Mucosa of stomach (tissue), 1 donor: ENCODE measurements at regions not wholly inside any gene's neighbourhood (a gene's known extent, or its start where the extent isn't known, plus 50 kb on each side); places are given as distances from the start of the nearest gene placed in this dataset.

Experiments
- H3K27me3 ChIP-seq: one replicate; pipeline ENCODE4 v1.7.0; 2013; ENCODE audit warnings: mild to moderate bottlenecking, low read length; ENCODE audit not compliant: control insufficient read depth, insufficient read depth
- H3K36me3 ChIP-seq: one replicate; pipeline ENCODE4 v1.7.0; 2013; ENCODE audit warnings: low read length; ENCODE audit not compliant: control insufficient read depth, insufficient read depth
- H3K4me1 ChIP-seq: one replicate; pipeline ENCODE4 v1.7.0; 2013; ENCODE audit warnings: mild to moderate bottlenecking, low read length; ENCODE audit not compliant: control insufficient read depth, insufficient read depth
- H3K4me3 ChIP-seq: one replicate; pipeline ENCODE4 v1.7.0; 2013; ENCODE audit warnings: low read length
- H3K9ac ChIP-seq: one replicate; pipeline ENCODE4 v1.7.0; 2013; ENCODE audit warnings: mild to moderate bottlenecking, low read length, moderate library complexity
- H3K9me3 ChIP-seq: one replicate; pipeline ENCODE4 v1.7.0; 2013; ENCODE audit warnings: mild to moderate bottlenecking, low read length, moderate library complexity; ENCODE audit not compliant: control insufficient read depth
- donor health status: Pancreatic carcinoma.

DNA sequence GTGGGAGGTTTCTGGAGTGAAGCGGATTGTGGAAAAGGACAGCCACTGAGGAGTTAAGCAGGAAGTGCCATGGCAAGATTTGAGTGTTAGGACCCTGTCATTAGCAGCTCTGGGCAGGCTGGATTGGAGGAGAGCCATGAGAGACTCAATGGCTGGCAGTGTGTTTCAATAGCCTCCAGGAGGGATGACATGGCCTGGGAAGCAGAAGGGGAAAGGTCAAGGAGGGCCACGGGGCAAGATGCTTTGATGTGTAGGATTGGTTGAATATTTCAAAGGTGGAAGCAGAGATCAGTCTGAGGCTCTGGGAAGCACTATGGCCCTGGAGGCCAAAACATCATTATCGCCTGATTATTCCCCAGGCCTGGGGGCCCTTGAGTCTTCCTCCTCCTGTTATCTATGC is 229.0 kb upstream of the HS6ST1 start:
- Histone ChIP-seq H3K9ac (no peak overlapping the region), H3K27me3 (no peaks in the 10 kb centered on the region), H3K4me3 (no peak overlapping the region), H3K36me3 (no peaks in the 10 kb centered on the region), H3K4me1 (no peaks in the 10 kb centered on the region), H3K9me3 (no peaks in the 10 kb centered on the region)

DNA sequence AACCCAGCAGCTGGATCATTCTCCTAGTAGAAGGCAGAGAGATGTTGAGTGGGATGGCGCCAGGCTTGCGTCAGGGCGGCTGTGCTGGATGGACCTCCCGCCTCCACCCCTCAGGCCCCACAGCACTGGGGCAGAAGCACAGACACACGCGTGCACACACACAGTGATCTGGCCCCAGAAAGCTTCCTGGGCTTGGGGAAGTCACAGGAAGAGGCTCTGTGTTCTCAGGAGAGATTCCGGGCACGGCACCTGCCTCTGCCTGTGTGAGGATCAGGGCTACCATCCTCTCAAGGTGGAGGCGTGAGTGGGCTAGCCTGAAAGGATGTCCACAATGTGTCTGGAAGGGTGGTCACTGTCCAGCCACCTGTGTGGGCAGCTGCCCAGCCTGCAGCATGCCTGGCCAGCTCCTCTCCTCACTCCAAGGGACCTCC is 229.8 kb upstream of the HS6ST1 start:
- no peak overlapping the region for H3K4me3 ChIP-seq
- no peak overlapping the region for H3K9ac ChIP-seq
- no peaks in the 10 kb centered on the region for H3K27me3 ChIP-seq
- no peaks in the 10 kb centered on the region for H3K36me3 ChIP-seq
- H3K9me3 ChIP-seq: no peaks in the 10 kb centered on the region
- H3K4me1 ChIP-seq: no peaks in the 10 kb centered on the region

DNA sequence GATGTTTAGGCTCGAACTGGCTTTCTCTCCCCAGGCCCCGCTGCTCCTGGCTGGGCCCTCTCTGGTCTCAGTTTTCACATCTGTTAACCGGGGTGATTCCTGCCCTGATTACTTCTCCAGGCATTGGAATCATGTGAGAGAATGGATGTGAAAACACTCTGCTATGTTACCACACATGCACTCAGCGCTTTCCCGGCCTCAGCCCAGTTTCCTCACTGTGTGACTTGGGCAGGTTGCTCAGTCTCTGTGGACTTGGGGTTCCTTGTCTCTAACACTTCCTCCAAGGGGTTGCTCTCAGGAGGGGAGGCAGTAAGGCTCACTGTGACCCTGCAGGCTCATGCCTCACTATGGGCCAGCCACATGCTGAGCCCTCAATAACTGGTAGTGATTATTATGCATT is 230.4 kb upstream of the HS6ST1 start:
- Histone ChIP-seq H3K27me3 (no peaks in the 10 kb centered on the region), H3K36me3 (no peaks in the 10 kb centered on the region), H3K9ac (no peak overlapping the region)

DNA sequence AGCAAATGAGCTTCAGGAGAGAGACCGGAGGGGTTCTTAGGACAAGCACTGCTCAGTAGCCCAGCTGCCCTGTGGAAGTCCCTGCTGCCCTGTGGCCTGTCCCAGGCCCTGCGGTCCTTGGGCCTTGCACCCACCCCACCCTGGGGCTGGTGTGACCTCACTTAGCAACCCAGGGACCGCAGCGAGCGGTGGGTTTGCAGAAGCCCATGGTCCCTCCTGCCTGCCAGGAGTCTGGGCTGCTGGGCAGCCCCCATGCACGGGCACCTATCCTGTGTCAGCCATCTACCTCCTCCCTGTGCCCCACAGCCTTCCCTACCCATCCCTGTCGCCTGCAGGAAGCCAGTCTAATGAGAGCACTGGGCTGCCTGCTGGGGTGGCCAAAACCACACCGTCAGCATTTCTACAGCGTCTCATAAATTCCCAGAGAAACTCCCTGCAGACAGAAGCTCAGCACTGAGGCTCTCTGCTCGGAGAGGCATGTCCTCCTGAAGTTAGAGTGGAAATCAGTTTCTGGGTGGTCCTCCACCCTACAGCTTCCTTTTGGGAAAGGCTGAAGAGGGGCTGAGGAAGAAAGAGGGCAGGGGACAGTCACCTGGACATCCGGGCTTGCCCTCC is 231.1 kb upstream of the HS6ST1 start:
- no peak overlapping the region for H3K4me3 ChIP-seq
- H3K27me3 ChIP-seq: no peaks in the 10 kb centered on the region
- H3K4me1 ChIP-seq: no peaks in the 10 kb centered on the region
- no peaks in the 10 kb centered on the region for H3K9me3 ChIP-seq
- no peaks in the 10 kb centered on the region for H3K36me3 ChIP-seq
- no peak overlapping the region for H3K9ac ChIP-seq

More for the DNA sequence above, 230.4 kb upstream of the HS6ST1 start:
- H3K4me1 ChIP-seq: no peaks in the 10 kb centered on the region
- H3K9me3 ChIP-seq: no peaks in the 10 kb centered on the region
- H3K4me3 ChIP-seq: no peak overlapping the region

DNA sequence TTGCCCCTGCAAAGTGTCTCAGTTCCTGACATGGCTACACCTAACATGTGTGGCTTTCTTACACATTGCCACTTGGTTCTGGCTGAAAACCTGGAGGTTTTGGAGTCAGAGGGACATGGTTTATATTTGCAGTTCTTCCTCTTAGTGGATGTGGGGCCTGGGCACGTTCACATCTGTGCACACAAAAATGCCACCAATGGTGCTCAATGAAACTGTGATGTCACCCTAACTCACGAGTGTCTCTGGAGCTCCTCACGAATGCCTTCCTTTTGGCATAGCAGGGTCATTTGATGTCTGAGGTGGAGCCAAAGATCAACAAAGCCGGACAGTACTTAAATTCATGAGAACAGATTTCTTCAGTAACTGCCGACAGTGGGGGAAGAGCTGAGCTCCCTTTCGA is 231.7 kb upstream of the HS6ST1 start:
- Histone ChIP-seq H3K36me3 (no peaks in the 10 kb centered on the region), H3K9me3 (no peaks in the 10 kb centered on the region), H3K9ac (no peak overlapping the region), H3K4me1 (no peaks in the 10 kb centered on the region), H3K4me3 (no peak overlapping the region), H3K27me3 (no peaks in the 10 kb centered on the region)

DNA sequence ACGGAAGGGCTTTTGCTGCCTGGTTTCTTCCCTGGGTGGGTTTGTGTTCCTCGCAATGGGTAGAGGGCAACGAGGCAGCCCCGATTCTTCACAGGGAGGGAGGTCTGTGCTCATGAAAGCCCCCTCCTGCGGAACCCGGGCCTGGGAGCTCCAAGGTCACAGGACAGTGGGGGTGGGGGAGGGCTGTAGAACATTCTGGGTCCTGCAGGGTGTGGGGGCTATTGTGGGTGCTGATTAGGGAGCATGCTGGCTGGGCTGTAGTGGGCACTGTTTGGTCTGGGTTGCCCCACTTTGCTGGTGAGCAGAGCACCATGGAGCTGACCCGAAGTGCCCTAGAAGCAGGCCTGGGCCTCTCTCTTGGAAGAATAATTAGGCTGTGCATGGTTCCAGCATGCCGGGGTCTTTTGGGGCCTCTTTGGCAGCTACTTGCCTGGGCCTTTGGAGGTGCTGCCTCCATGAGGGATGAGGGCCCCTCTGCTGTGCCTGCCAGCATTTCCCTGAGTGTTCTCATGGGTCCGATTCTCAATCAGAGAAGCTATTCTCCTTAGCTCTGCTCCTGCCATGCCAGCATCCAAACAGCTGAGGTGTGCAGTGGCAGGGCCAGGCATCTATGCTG is 232.2 kb upstream of the HS6ST1 start:
- H3K9ac ChIP-seq: no peak overlapping the region
- no peaks in the 10 kb centered on the region for H3K4me1 ChIP-seq
- H3K27me3 ChIP-seq: no peaks in the 10 kb centered on the region
- H3K4me3 ChIP-seq: no peak overlapping the region
- H3K9me3 ChIP-seq: no peaks in the 10 kb centered on the region
- H3K36me3 ChIP-seq: no peaks in the 10 kb centered on the region

DNA sequence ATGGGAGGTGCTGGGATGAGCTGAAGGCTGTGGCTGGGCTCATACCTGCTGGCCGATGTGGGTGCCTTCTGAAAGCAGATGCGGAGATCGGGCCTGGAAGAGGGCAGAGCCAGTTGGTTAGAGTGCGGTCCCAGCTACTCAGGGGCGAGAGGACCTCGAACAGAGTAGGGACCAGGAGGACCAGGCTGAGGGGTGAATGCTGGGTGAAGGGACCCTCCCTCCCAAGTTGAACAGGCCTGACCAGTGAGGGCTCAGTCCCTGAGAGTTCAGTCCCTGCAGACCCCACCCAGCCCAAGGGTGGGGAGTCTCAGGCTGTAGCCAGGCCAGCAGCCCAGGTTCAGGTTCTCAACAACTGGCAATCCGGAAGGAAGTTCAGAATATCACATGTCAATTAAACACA is 232.8 kb upstream of the HS6ST1 start:
- no peaks in the 10 kb centered on the region for H3K9me3 ChIP-seq
- H3K9ac ChIP-seq: no peak overlapping the region
- H3K4me3 ChIP-seq: no peak overlapping the region
- H3K36me3 ChIP-seq: no peaks in the 10 kb centered on the region
- no peaks in the 10 kb centered on the region for H3K4me1 ChIP-seq
- H3K27me3 ChIP-seq: no peaks in the 10 kb centered on the region

DNA sequence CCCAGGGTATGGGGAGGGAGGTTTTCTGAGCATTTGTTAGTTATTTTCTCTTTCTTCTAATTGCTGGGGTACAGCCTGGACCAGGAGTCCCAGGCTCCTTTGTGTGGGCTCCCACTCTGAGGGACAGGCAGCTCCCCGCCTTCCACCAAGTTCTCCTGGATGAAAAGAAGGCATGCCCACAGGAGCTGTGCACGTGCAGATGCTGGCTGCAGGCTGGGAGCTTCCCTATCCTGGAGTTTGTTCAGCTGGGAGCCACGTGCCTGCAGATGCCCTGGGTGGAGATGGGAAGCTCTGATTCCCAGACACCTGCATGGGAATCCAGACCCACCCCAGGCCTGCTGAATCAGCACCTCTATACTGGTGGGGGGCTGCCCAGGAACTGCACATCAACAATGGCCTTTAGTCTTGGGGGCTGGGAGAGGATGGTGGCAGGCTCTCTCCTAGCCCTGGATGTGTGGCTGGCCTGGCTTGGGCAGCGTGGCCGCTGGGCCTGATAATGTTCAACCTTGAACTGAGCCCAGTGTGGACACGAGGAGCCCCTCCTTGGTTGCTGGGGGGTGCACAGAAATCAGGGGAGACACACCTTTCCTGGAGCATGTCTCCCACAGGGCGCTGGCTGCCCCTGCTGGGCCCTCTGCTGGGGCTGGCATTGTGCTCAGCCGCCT is 233.6 kb upstream of the HS6ST1 start:
- Histone ChIP-seq H3K27me3 (no peaks in the 10 kb centered on the region), H3K9ac (no peak overlapping the region), H3K4me1 (no peaks in the 10 kb centered on the region), H3K4me3 (no peak overlapping the region), H3K36me3 (no peaks in the 10 kb centered on the region), H3K9me3 (no peaks in the 10 kb centered on the region)

DNA sequence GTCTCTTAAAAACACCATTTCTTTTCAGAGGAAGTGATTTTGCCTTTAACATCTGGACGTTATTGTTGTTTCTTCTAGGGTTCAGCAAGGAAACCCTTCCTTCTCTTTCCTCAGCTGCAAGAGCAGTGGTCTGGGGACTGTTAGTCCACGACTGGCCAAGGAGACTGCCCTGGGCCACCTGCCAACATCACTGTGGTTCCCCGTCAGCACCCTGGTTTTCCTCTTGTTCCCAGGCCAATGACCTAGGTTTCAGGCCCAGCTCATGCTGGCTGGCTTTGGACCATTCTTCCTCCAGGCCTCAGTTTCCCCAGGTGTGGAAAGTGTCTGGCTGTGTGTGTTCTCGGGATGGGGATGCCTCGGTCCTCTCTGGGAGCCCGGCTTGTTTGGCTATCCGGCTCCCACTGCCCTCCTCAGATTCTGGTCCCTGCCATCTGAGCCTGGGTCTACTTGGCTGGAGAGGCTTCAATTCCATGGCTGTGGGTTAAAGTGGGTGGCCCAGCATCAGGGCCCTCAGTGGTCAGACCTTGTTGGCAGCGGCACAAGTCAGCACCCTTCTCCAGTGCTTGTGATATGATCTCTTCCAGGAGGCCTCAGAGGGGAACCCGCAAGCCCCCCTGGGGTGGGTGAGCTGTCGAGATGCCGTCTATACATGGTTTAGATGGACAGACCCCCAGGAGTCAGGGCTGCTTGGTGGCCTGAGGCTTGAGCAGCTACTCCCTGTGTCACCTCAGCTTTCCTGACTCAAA is 234.3 kb upstream of the HS6ST1 start:
- Histone ChIP-seq H3K4me1 (no peaks in the 10 kb centered on the region), H3K27me3 (no peaks in the 10 kb centered on the region), H3K36me3 (no peaks in the 10 kb centered on the region), H3K9ac (no peak overlapping the region), H3K9me3 (no peaks in the 10 kb centered on the region), H3K4me3 (no peak overlapping the region)

DNA sequence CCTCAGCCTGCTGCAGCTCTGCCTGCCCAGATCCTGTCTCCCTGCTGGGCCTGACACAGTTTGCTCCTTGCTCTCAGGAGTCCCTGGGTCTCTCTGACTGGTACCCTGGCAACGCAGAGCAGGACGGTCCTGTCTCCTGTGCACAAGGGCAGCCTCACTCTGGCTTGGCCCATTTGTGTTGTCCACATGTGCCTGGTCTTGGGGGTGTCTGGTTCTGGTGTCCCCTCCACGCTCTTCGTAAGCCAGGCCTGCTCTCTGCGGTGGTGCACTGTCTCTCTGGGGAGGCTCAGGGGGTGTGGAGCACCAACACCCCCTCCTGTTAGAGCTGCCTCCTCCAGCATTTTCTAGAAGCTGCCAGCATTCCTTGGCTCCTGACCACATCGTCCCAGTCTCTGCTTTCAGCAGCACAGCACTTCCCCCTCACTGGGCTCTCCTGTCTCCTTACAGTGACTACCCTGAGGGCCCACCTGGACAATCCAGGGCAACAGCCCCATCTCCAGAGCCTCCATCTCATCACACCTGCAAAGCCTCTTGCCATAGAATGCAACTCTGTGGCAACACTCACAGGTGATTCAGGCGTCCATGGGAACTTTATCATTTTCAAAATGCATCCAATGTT is 235.6 kb upstream of the HS6ST1 start:
- Histone ChIP-seq H3K4me3 (no peak overlapping the region), H3K4me1 (no peaks in the 10 kb centered on the region), H3K36me3 (no peaks in the 10 kb centered on the region), H3K9me3 (no peaks in the 10 kb centered on the region), H3K27me3 (no peaks in the 10 kb centered on the region), H3K9ac (no peak overlapping the region)

DNA sequence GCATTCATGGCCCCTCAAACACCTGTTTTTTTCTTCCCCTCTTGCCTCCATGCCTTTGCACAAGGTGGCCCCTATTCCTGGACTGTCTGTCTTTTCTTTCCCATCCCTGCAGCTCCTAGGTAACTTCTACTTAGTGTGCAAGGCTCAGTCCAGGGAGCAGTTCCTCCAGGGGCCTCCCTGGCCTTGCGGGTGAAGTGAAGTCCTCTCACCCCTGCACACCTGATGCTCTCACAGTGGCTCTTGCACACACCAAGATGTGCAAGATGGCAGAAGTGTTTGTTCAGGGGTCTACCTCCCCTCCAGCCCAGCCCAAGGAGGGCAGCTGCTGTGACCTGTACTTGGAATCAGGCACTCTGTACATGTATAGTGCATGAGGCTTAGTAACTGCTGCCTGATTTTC is 236.8 kb upstream of the HS6ST1 start:
- no peak overlapping the region for H3K4me3 ChIP-seq
- no peak overlapping the region for H3K9ac ChIP-seq
- H3K36me3 ChIP-seq: no peaks in the 10 kb centered on the region
- H3K27me3 ChIP-seq: no peaks in the 10 kb centered on the region
- no peaks in the 10 kb centered on the region for H3K9me3 ChIP-seq
- H3K4me1 ChIP-seq: no peaks in the 10 kb centered on the region

DNA sequence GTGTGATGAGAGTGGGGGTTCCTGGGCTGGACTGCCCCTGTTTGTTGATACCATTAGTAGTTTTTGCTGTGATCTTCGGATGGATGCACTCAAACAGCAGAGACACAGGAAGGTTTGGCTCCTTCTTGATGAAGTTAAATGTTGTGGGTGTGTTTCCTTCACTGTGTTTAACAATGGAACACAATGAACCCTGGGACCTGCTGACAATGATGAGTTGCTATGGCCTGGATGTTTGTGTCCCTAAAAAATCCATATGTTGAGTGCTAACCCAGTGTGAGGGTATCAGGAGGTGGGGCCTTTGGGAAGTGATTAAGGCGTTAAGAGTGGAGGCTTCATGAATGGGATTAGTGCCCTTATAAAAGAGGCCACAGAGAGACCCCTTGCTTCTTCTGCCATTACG is 237.4 kb upstream of the HS6ST1 start:
- H3K36me3 ChIP-seq: no peaks in the 10 kb centered on the region
- no peaks in the 10 kb centered on the region for H3K4me1 ChIP-seq
- H3K9ac ChIP-seq: no peak overlapping the region
- no peak overlapping the region for H3K4me3 ChIP-seq
- H3K27me3 ChIP-seq: no peaks in the 10 kb centered on the region
- H3K9me3 ChIP-seq: no peaks in the 10 kb centered on the region
